Tibial artery (tissue), 4 donors: ENCODE measurements at regions not wholly inside any gene's neighbourhood (a gene's known extent, or its start where the extent isn't known, plus 50 kb on each side); places are given as distances from the start of the nearest gene placed in this dataset.

ENCODE experiments used
- DNase-seq, 2 donors: peaks; one replicate each; pipeline ENCODE4 v3.0.0-alpha.2; 2019
- H3K27ac ChIP-seq, 2 donors: fragments of 200-600 bp; sonication (generic) in 1 of 2; 1 replicate in 1 of 2; 2 replicates in 1 of 2; pipeline ENCODE4 v1.5.1; 2018 to 2019; ENCODE audit warnings: mild to moderate bottlenecking in 1 of 2
- H3K27me3 ChIP-seq, 2 donors: fragments of 200-600 bp; sonication (generic) in 1 of 2; one replicate each; pipeline versions ENCODE4 v1.5.1 to v1.6.0; 2016 to 2019
- H3K36me3 ChIP-seq, 3 donors: fragments of 200-600 bp; sonication (generic) in 2 of 3; one replicate each; pipeline ENCODE4 v1.5.1; 2016 to 2019; ENCODE audit warnings: mild to moderate bottlenecking in 2 of 3
- H3K4me1 ChIP-seq, 4 donors: fragments of 200-600 bp; sonication (generic) in 2 of 4; 1 replicate in 3 of 4; 2 replicates in 1 of 4; pipeline ENCODE4 v1.5.1; 2016 to 2019
- H3K4me3 ChIP-seq, 2 donors: fragments of 200-600 bp; sonication (generic) in 1 of 2; 1 replicate in 1 of 2; 2 replicates in 1 of 2; pipeline ENCODE4 v1.5.1; 2018 to 2019; ENCODE audit warnings: mild to moderate bottlenecking in 2 of 2
- H3K9me3 ChIP-seq, 3 donors: fragments of 200-600 bp; sonication (generic) in 1 of 3; one replicate each; pipeline ENCODE4 v1.5.1; 2016 to 2019
- CTCF ChIP-seq, 2 experiments: fragments of 200-600 bp in 1 of 2; fragments of 450-650 bp in 1 of 2; IDR thresholded peaks; one replicate each; pipeline ENCODE4 v1.5.1; 2017 to 2019; ENCODE audit warnings: antibody characterized with exemption in 2 of 2, mild to moderate bottlenecking in 1 of 2, moderate library complexity in 1 of 2
- intact Hi-C: fragments of 100-400 bp; cut with DNase I; formaldehyde crosslinking; loops from one replicate; pipeline ENCODE4 v1.15.0; 2023; ENCODE audit warnings: low total_unique reads

- H3K9me3 ChIP-seq = no peaks in the 10 kb centered on the region
- H3K36me3 ChIP-seq = no peaks in the 10 kb centered on the region
- H3K27me3 ChIP-seq = no peaks in the 10 kb centered on the region
- intact Hi-C loops = no loop called here
- DNase-seq = no peak
- TF ChIP-seq CTCF (IDR thresholded peaks at IDR 0.05) = no peak
- H3K4me3 ChIP-seq = no peak overlapping the region
- no peaks in the 10 kb centered on the region for H3K4me1 ChIP-seq
- H3K27ac ChIP-seq = no peak overlapping the region
Observed at GRCh38 chr3:147736226-147736625, 327.1 kb downstream of the ZIC1 start.

- H3K27me3 ChIP-seq = no peaks in the 10 kb centered on the region
- no peak for TF ChIP-seq CTCF (IDR thresholded peaks at IDR 0.05)
- DNase-seq = no peak
- H3K27ac ChIP-seq = no peak overlapping the region
- H3K36me3 ChIP-seq = no peaks in the 10 kb centered on the region
- intact Hi-C loops = no loop called here
- H3K4me3 ChIP-seq = no peak overlapping the region
- H3K9me3 ChIP-seq = no peaks in the 10 kb centered on the region
- H3K4me1 ChIP-seq = no peaks in the 10 kb centered on the region
Observed at GRCh38 chr3:147737376-147737775, 328.2 kb downstream of the ZIC1 start.

GRCh38 chr3:147740928-147741327 lies 331.8 kb downstream of the ZIC1 start:
- H3K9me3 ChIP-seq = no peaks in the 10 kb centered on the region
- no peak overlapping the region for H3K27ac ChIP-seq
- H3K36me3 ChIP-seq = no peaks in the 10 kb centered on the region
- intact Hi-C loops = no loop called here
- no peak for TF ChIP-seq CTCF (IDR thresholded peaks at IDR 0.05)
- no peak for DNase-seq
- no peaks in the 10 kb centered on the region for H3K4me1 ChIP-seq
- no peaks in the 10 kb centered on the region for H3K27me3 ChIP-seq
- no peak overlapping the region for H3K4me3 ChIP-seq

- intact Hi-C loops = no loop called here
- Histone ChIP-seq H3K27ac (no peak overlapping the region), H3K4me3 (no peak overlapping the region), H3K27me3 (no peaks in the 10 kb centered on the region), H3K36me3 (no peaks in the 10 kb centered on the region), H3K4me1 (no peaks in the 10 kb centered on the region), H3K9me3 (no peaks in the 10 kb centered on the region)
- DNase-seq = no peak
- no peak for TF ChIP-seq CTCF (IDR thresholded peaks at IDR 0.05)
Observed at GRCh38 chr3:147744967-147745366, 335.8 kb downstream of the ZIC1 start.

GRCh38 chr3:147755310-147755709 lies 346.1 kb downstream of the ZIC1 start:
- H3K36me3 ChIP-seq = no peaks in the 10 kb centered on the region
- H3K4me1 ChIP-seq = peaks cover 0 to 29% (median 3%) of the 10 kb centered on the region in 4 donors
- H3K9me3 ChIP-seq = no peaks in the 10 kb centered on the region
- H3K27ac ChIP-seq = no peak overlapping the region
- H3K27me3 ChIP-seq = no peaks in the 10 kb centered on the region
- TF ChIP-seq CTCF (IDR thresholded peaks at IDR 0.05) = no peak
- no peak overlapping the region for H3K4me3 ChIP-seq
- intact Hi-C loops = no loop called here
- no peak for DNase-seq

- Histone ChIP-seq H3K4me3 (no peak overlapping the region), H3K4me1 (peaks cover 0 to 38% (median 3%) of the 10 kb centered on the region in 4 donors), H3K27me3 (no peaks in the 10 kb centered on the region), H3K36me3 (no peaks in the 10 kb centered on the region), H3K9me3 (no peaks in the 10 kb centered on the region), H3K27ac (no peak overlapping the region)
- DNase-seq = no peak
- intact Hi-C loops = no loop called here
- TF ChIP-seq CTCF (IDR thresholded peaks at IDR 0.05) = no peak
Observed at GRCh38 chr3:147756476-147756875, 347.3 kb downstream of the ZIC1 start.
